Renal cortical epithelial cell (primary cell): ENCODE measurements at regions not wholly inside any gene's neighbourhood (a gene's known extent, or its start where the extent isn't known, plus 50 kb on each side); places are given as distances from the start of the nearest gene placed in this dataset.
"Not testable (repeated sequence)": the region's sequence is repeated elsewhere in the genome, so short reads cannot be mapped to it uniquely, and the experiment has no call there.

Source experiments
- DNase-seq: peaks from one replicate; pipeline ENCODE4 v3.0.0-alpha.2; 2011; ENCODE audit warnings: low read depth

DNA sequence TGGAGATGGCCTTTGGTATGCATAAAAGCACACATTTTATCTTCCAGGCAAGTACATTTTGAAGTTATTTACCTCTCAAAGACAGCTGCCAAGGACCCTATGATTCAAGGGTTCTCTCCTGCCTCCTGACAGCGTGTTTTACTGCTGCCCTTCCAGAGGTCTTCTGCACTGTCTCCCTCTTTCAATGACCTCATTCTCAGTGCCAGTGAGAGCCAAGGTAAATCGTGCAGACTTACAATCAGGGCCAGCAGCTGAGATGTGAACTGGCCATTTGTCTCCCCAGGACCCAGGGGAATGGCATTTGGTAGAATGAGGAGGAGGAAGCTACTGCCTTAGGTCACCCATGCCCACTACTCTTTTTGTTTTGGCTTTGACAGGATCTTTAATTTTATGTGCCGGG, 84.2 kb upstream of the FGGY start:
- no peak for DNase-seq

DNA sequence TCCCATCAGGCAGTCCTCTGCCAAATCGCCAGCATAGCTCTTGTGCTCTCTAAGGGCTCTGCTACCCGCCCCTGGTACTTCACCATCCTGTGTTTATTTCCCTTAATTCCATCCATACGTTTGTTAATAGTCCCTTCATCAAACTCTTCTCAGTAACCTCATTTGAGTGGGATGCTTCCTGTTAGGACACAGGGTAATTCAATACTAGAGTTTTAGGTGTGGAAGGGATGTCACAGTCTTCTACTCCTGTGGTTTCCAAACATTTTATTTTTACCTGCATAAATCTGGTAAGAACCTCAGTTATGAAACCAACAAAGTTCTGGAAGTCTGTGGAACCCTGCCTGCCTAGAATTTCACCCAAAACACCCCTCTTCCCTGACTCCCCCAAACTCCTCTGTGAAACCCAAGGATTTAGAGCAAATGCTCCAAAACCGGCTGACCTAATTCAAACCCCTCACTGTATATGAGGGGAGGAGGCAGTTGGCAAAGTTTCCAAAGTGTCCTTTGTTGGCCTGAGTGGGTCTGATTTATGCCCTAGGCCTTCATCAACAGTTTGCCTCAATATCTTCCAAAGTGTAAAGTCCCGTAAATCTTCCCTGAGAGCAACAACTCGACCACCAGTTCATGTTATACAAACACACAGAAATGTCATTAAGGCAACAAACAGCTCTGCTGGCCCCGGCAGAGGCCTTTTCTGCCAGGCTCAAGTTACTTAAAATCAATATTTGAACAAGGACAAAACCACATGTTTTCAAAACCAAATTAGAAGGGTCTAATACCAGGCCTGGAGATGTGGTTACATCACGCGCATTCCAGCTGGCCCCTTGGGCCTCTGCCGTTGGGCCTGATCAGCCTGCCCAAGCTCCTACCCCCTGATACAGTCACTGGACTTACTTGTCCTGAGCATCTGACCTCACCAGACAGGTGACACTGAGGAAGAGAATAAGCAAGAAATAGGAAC, 82.4 kb upstream of the FGGY start:
- peak; percentile 58 for DNase-seq

DNA sequence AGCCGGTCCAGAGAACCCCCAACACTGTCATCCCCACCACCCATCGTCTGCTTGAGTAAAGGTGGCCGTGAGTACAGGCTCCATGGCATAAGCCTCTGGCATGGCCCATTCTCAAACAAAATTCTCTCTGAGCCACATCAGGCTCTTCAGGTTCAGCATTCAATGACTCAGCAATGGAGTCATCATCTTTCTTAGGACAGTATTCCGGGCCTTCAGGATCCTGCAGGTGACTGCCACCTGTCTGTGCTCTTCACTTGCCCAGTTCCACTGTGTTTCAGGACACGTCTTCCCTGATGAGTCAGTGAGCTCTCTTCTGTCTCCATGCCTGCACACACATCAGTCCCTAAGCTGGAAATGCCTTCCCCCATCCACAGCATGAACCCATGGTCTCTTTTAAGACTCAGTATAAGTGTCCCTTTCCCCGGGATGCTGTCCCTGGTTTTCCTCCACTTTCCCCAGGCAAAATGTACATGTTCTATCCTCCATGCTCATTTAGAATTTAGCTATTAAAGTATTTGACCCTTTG, 81.1 kb upstream of the FGGY start:
- DNase-seq: no peak

DNA sequence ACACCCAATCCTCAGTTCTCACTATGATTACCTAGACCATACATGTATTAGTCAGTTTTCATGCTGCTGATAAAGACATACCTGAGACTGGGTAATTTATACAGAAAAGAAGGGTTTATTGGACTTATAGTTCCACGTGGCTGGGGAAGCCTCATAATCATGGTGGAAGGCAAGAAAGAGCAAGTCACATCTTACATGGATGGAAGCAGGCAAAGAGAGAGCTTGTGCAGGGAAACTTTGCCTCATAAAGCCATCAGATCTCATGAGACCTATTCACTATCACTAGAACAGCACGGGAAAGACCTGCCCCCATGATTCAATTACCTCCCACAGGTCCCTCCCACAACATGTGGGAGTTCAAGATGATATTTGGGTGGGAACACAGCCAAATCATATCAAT, 79.5 kb upstream of the FGGY start:
- DNase-seq: not testable (repeated sequence)

DNA sequence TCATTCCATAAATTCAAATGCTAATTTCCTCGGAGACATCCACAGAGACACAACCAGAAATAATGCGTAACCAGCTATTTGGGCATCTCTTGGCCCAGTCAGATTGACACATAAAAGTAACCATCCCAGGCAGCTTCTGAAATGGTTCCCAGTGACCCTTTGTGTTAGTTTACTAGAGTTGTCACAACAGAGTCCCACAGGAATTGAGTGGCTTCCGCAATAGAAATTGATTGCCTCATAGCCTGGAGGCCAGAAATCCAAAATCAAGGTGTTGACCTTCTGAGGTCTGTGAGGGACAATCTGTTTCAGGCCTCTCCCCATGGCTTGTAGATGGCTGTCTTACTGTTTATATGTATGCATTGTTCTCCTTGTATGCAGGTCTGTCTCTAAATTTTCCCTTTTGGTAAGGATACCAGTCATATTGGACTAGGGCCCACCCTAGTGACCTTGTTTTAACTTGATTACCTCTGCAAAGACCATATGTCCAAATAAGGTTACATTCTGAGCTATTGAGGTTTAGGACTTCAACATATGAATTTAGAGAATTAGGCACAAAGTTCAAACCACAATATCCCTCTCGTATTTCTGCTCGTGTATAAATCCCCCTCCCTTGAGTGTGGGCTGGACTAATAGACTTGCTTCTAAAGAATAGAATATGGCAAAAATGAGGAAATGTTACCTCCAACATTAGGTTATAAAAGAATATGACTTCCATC, 78.2 kb upstream of the FGGY start:
- no peak for DNase-seq

DNA sequence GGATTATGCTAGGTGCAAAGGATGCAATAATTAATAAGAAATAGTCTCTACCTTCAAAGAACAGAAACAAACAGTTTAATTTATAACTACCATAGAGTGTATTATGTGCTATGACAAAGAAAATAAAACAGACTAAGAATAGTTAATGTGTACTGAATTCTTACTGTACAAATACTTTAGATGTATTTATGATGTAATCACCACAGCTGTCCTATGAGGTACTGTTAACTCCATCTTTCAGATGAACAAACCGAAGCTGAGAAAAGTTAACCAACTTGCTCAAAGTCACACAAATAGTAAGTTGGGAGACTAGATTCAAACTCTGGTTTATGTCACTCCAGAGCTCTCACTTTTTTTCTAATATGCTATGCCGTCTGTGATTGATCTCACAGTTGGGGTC, 77.0 kb upstream of the FGGY start:
- no peak for DNase-seq

DNA sequence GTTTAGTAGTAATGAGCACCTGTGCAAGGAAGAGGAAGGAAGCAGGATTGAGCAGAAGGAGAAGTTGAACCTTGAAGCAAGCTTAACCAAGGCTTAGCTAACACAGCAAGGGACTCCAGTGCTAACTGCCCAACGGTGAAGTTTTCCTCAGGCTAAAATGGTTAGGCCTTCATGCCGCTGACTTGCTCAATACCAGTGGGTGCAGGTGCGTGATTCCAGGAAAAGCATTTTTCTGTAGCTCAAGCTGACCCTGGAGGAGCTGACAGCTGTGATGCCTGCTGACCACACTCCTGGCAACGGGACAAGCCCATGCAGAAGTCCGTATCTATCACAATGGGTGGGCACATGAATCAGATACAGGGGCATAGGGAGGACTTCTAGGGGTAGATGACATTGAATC, 76.5 kb upstream of the FGGY start:
- DNase-seq: peak; percentile 76

DNA sequence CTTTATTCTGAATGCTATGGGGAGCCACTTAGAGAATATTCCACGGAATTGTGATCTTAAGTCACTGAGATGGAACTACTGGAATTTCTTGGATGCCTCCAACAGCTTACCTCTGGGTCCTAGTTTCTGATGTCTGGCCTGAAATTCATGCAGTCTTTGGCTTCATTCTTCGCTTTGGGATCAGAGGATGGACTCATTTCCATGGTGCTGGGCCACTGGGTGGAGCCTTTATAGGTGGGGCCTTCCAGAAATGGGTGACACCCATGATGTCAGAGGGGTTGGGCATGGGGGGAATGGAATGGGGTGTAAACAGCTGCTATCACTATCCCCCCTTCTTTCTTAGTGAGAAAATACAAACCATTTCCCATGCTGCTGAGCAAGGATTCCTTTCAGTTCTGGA, 73.7 kb upstream of the FGGY start:
- no peak for DNase-seq

DNA sequence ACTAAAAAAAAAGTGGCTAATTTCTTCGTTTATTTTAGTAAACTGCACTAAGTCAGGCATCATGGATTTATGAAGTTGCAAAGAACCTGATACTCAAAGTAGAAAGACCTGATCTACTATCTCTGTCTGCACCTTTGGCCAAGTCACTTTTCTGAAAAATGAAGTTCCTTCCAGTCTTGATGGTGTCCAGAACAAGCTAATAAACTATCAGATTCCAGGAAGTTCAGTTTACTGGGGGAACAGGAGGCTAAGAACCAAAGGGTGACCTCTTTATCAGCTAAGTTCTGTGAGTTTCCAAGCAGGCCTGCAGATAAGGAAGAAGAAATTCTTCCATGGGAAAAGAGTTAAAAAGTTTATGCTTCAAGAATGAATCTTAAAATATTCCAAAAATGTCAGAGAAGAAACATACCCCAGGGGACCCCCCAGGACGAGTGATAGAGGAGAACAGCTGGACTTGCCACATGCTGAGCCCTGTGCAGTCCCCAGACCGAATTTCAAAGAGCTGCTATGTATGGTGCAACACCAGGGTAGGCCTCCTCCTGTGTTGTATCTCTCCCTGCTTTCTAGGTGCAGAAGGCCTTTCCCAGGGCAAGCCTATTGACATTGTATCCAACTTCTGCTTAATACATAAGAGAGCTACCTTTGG, 72.8 kb upstream of the FGGY start:
- DNase-seq: no peak

DNA sequence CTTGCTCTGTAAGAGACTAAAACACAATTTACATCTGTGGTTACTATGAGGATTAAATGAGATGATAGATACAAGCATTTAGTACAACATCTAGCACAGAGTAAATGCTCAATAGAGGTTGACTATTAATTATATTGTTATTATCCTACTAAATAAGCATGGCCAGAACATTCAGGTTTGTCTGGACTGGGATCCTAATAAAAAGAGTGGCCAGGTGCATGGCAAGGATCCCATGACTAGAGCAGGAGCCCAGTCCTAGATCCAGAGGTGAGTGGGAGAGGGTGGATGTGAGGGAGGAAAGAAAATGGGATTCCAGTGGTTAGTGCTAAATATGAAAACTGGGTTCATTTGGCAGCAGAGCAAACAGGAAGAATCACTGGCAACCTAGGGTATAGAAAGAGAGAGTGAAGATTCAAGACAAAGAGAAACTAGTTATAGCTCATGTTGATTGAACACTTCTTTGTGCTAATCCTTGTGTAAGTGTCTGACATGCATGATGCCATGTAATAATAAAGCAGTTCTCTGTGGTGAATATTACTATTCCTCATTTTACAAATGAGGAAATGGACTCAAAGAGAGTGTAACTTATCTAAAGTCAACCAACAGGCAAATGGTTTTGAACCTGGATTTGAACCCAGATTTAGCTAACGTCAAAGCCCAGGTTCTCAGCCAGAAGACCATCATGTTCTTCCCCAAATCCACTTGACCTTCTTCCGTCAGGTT, 71.1 kb upstream of the FGGY start:
- no peak for DNase-seq

DNA sequence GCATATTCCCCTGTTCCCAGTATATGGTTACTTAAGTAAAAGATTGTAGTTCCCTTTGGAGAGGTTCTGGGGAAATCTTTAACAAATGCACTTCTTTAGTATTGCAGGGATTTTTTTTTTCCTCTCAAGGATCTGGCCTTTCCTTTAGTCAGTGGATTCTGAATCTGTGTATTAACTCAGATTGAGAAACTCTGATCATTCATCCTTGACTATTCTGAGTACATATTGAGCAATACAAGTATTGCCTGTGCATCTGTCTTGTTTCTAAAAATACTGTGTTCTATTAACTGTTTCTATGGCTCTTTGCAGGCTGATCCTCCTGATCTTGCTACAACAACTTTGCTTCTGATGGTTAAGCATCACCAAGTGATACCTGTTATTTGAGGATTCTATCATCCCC, 67.8 kb upstream of the FGGY start:
- peak; percentile 98 for DNase-seq

DNA sequence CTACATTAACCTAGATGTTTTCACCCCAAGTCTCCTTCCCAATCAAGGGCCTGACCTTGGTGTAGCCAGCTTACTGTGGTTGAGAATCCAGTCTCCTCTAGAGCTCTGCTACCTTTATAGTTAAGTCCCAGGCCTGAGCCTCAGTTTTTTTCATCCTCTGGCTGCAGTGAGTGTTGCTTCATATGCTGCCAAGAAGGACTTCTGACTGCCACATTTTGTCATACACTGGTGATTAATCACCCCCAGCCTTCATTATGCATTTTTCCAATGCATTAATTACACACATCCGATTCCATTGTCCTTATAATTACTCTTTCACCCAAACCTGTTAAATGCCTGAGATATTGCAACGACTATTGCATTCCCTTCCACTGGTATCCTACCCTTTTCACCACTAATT, 66.3 kb upstream of the FGGY start:
- peak; percentile 71 for DNase-seq

DNA sequence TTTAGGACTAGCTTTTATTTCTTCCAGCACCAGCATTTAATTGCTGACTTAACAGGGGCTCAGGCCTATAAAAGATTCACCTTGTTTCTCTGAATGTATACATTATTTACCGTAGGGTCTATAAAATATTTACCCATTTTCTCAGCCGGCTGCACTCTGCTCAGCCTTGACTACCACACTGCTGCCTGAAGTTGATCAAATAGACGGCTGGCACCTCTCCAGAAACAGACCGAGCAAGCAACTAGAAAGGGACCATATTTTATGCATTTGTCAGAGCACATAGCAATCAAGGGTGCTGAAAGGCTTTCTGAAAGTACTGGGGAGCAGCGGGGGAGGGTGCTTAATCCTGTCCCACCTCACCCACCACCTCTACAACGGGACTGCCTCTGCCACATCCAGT, 64.7 kb upstream of the FGGY start:
- peak; percentile 34 for DNase-seq

DNA sequence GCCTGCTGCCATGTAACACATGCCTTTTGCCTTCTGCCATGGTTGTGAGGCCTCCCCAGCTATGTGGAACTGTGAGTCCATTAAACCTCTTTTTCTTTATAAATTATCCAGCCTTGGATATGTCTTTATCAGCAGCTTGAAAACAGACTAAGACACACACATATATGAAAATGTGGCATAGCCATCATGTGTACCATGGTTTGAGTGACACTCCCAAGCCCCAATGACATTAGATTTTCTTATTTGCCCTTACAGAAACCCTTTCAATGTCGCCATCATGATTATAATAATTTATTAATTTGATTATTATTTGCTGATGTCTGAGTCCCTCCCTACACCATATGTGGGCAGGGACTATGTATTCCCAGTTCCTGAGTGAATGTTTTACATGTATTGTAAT, 63.5 kb upstream of the FGGY start:
- DNase-seq: no peak

DNA sequence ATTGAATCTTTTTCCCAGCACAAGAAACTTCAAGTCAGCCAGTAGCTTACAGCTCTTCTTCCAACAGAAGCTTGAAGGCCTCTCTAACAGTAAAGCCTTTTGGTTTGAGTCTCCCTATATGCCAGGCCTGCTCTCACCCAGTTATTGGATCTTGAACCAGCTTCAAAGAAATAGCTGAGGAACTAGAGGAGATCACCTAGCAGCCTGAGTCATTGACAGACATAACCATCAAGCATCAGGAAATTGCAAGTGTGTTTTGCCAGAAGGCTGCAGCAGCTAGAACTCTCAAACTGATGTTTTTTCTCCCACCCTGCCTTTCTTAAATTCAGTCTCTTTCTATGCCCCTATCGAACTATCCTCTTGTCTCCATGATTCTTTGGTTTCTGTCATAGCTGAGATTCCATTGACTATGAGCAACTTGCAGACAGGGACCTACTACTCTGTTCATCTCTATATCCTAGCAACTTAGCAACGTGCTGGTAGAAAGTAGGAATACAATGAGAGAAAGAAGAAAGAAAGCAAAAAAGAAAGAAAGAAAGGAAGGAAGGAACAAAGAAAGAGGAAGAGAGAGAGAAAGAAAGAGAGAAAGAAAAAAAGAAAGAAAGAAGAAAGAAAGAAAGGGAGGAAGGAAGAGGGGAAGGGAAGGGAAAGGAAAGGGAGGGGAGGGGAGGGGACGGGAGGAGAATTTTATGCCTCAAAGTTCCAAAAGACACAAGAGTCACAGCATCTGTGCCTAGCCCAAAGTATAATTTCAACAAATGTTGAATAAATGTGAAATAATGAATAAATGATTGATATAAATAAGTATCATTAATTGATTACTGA, 60.0 kb upstream of the FGGY start:
- no peak for DNase-seq

DNA sequence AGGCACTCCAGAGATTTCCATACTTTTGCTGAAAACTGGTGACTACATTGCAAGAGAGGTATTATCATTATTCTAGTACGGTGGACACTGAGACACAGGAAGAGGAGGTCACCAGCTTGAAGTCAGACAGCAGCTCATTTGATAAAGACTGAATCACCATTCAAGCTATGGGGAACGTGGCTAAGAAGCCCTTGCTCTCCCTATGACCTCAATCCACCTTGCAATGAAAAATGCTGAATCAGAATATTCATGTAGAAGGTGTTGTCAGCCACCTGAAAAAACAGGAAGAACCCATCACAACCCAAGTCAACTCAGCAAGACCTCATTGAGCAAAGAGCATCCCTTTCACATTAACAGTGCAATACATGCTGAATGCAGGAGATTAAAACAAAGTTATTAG, 59.0 kb upstream of the FGGY start:
- peak; percentile 28 for DNase-seq

DNA sequence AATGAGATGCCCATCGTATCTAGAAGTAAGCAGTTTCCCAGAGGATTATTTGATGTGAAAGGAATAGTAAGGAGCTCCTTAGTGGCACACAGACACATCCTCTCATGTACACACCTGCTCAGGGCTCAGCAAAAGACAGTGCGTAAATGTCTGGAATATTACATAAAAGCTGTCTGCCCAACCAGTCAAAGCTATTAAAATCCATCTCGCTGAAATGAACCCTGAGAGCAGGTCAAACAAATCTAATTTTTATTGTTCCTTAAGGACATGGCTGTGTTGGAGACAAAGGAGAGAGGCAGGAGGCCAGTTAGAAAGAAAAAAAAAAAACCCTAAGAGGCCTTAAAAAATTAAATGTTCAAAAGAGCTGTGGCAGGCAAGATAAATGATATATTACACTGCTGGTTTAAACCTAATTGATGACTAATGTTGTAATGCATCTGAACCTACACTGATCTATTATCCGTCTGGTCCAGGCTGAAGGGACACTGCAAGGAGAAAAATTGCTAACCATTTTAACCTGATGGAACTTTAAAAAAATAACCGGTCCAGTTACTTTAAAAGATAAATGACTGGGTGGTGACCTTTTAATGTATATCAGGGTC, 58.5 kb upstream of the FGGY start:
- no peak for DNase-seq

DNA sequence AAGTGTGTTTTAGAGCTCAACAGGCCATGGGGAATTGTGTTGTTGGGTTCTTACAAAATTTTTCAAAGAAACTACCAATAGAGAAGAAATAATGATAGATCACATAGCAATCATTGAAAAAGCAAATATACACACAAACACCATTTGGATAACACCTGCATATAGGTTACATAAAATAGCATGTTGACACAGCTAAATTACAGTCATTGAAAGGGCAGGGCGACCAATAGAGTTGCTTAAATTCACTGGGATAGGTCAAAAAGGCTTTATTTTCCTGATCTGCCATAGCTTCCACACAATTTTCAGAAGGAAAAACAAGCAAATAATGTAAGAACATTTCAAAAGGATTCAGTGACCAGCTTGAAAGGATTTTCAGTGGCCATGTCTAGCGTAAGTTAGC, 57.9 kb upstream of the FGGY start:
- no peak for DNase-seq

DNA sequence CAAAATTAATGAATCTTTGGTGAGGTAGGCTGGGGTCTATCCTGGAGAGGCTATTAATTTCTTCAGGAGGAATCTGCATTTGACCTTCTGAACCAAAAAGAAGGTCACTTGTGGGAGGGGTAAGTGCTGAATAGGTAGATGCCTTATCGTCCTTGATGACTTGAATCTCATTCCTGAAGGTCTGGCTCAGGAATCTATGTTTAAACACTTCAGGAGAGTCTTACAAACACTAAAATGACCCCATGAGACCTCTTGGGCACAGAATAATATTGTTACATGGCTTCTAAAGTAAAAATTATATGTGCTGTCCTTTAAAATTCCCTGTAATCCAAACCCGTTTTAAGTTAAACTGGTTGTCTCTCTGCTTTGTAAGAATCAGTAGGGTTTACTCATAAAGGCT, 55.0 kb upstream of the FGGY start:
- DNase-seq: no peak

DNA sequence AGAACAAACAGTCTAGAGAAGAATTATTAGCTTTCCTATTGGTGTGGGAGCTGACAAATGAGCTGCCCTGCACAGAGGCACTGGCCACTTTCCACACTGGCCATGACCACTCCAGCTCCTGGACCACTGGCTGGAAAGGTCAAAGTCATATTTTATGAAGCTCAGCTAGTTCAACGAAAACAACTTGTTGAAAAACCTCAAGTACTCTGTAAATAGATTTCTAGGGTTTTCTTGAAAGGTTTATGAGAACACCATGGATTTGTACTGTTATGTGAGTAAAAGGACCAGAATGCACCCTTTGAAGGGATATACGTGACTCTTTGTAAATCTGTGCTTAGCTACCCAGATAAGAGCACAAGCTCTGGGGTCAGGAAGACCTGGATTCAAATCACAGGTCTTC, 54.5 kb upstream of the FGGY start:
- no peak for DNase-seq

DNA sequence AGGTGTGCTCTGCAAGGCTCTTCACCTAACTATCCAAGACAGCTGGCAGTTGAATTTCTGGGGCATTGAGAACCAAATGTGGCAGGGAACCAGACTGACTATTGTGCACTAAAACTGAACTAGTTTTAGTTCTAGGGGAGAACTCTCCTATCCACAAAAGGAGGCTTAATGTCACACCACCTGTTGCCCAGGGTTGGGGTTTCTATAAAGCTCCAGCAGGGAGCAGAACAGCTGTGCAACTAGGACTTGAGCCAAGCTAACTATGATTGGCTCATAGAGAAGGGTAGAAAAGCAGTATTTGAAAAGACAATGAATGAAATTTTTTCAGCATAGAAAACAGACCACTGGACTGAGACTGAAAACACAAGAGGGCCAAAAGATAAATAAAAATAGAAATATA, 53.3 kb upstream of the FGGY start:
- no peak for DNase-seq
